GM12873 (cell line): ENCODE measurements at regions not wholly inside any gene's neighbourhood (a gene's known extent, or its start where the extent isn't known, plus 50 kb on each side); places are given as distances from the start of the nearest gene placed in this dataset.

Experiments
- TF ChIP-seq, protein P1 (sequence below): IDR thresholded peaks from 2 replicates; pipeline ENCODE4 v1.5.1; 2012; ENCODE audit warnings: low read depth, mild to moderate bottlenecking, moderate library complexity, low read length, control low read depth; ENCODE audit not compliant: insufficient read depth; ENCODE audit errors: missing control alignments

DNA sequence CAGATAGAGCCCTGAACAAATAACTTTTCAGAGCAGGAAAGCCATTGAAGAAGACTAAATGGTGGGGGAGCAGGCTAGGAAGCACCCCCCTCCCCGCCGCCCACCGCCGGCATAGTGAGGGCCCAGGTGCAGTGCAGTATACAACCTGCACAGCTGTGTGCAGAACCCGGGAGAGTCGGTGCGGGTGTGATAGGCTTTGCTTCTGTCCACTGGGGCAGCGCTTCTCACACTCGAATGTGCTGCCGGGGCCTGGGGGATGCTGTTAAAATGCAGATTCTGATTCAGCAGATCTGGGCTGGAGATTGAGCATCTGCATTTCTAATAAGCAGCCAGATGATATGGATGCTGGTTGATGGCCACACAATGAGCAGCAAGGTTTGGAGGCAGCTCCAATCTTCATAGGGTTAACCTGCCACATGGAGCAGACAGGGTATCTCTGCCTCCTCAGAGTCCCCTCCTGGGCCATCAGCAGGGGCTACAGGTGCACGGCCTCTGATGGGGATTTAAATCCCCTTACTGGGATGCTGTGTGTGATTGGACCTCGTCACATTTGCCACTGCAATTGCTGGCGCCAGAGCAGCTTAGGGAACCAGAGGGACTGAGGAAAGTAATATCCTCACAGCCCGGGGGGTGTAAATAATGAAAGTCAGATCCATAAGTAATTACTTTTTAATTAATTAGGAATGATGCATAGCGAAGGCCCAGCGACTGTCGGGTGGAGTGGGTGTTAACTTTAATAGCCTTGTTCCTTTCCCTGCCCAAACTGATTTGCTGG lies 172.0 kb upstream of the RPL38 start:
- TF ChIP-seq, protein P1, sequence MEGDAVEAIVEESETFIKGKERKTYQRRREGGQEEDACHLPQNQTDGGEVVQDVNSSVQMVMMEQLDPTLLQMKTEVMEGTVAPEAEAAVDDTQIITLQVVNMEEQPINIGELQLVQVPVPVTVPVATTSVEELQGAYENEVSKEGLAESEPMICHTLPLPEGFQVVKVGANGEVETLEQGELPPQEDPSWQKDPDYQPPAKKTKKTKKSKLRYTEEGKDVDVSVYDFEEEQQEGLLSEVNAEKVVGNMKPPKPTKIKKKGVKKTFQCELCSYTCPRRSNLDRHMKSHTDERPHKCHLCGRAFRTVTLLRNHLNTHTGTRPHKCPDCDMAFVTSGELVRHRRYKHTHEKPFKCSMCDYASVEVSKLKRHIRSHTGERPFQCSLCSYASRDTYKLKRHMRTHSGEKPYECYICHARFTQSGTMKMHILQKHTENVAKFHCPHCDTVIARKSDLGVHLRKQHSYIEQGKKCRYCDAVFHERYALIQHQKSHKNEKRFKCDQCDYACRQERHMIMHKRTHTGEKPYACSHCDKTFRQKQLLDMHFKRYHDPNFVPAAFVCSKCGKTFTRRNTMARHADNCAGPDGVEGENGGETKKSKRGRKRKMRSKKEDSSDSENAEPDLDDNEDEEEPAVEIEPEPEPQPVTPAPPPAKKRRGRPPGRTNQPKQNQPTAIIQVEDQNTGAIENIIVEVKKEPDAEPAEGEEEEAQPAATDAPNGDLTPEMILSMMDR, result no peak

DNA sequence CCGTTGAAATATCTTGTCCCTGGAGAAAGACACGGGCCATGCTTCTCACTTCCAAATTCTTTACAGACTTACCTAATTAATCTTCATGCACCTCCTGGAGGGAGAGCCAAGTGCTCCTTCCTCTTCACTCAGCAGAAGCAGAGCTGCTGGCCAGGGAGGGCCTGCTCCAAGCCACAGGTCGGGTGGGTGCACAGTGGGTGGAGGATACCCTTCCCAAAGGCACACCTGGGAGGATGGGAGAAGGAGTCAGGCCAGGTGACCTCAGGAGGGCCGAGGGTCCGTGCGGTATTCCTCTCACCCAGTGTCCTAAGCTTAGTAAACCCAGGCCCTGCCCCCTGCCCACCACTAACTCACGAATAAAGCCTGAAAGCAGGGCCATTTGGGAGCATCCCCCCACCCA lies 171.3 kb upstream of the RPL38 start:
- TF ChIP-seq, protein P1, result no peak

DNA sequence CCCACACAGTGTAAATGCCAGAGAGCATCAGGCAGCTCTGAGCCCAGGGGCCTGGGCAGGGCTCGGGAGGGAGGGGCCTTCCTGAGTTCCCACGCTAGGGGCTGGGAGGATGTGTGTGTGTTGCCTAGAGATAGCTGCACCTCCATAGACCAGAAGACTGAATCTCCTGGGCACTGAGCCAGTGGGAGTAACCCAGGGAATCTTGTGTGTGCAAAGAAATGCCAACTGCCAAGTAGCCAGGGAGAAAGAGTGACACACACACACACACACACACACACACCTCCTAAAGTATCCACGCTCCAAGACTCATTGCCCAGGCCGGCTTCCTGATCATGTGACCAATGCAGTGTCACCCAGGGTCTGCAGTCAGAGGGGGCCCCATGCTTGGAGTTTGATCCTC lies 166.2 kb upstream of the RPL38 start:
- TF ChIP-seq, protein P1, result no peak

DNA sequence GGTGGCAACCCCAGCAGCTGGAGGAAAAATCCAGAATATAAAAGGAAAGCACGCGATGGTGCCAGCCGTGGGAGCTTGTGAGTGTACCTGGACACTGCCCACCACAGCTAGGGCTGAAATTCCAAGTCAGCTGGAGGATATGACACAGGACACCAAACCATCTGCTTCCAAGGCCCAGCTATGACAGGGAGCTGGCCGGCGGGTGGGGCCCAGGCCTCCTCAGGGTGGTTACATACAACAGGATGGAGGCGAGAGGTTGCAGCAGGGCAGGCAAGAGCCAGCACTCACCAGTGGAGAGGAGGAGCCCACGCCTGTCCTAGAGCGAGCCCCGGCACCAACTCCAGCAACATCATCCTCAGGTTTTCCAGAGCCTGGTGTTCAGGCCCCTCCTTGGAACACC lies 163.2 kb upstream of the RPL38 start:
- TF ChIP-seq, protein P1, result no peak

- TF ChIP-seq, protein P1, result no peak
Measured at GRCh38 chr17:74040729-74041128, 162.7 kb upstream of the RPL38 start.

DNA sequence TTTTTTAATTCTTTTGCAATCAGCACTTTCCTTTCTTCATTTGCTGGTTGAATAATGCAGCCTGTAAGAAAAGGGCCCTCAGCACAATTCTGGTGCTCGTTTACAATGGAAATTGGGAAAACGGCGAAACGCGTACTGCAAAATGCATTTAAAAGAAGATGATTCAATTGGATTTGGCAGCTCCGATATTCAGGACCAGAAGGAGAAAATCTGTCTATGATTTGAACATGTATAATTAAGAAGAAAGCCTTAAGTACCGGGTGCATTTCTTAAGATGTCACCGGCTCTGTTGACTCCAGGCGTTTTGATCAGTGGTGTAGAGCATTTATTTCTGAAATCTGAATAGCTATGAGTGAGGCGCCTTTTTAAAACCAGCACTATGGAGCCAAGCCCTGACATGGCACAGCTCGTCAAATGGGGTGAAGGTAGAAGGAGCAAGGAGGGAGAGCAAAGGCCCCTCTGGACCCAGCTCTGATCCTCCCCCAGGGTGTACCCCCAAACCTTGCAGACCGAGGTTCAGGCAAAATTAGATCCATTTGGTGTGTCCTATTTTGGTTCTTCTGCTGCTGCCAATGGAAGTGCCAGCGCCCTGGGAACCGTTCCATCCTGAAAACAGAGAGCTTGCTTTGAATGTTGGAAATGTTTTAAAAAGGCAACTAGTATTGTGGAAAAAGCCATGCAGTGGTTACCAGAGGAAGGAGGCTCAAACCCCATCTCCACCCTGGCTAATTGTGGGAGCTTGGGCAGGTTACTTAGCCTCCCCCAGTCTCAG lies 161.4 kb upstream of the RPL38 start:
- TF ChIP-seq, protein P1, result no peak

GRCh38 chr17:74042744-74043486 lies 160.6 kb upstream of the RPL38 start:
- TF ChIP-seq, protein P1, result no peak
